ENCODE measurements at regions not wholly inside any gene's neighbourhood (a gene's known extent, or its start where the extent isn't known, plus 50 kb on each side); places are given as distances from the start of the nearest gene placed in this dataset.
"Not testable (repeated sequence)": the region's sequence is repeated elsewhere in the genome, so short reads cannot be mapped to it uniquely, and the experiment has no call there.

GRCh38 chr10:4635883-4636282 lies 190.1 kb upstream of the AKR1E2 start:
- no peak for DNase-seq (ENCODE audit: low spot score)

- DNase-seq (ENCODE audit: low spot score), result no peak
Observed at GRCh38 chr10:4635388-4635787, 190.6 kb upstream of the AKR1E2 start.

GRCh38 chr10:4633776-4634175 lies 192.2 kb upstream of the AKR1E2 start:
- DNase-seq (ENCODE audit: low spot score), result no peak

- no peak for DNase-seq (ENCODE audit: low spot score)
Observed at GRCh38 chr10:4633186-4633585, 192.8 kb upstream of the AKR1E2 start.

GRCh38 chr10:4632757-4633156 lies 193.2 kb upstream of the AKR1E2 start:
- no peak for DNase-seq (ENCODE audit: low spot score)

- DNase-seq (ENCODE audit: low spot score), result no peak
Observed at GRCh38 chr10:4626919-4627318, 199.1 kb upstream of the AKR1E2 start.

- peak; percentile 7 for DNase-seq (ENCODE audit: low spot score)
Observed at GRCh38 chr10:4623757-4624420, 202.1 kb upstream of the AKR1E2 start.

GRCh38 chr10:4623200-4623599 lies 202.8 kb upstream of the AKR1E2 start:
- DNase-seq (ENCODE audit: low spot score), result no peak

- DNase-seq (ENCODE audit: low spot score), result no peak
Observed at GRCh38 chr10:4622384-4622783, 203.6 kb upstream of the AKR1E2 start.

GRCh38 chr10:4617589-4617988 lies 208.4 kb upstream of the AKR1E2 start:
- no peak for DNase-seq (ENCODE audit: low spot score)

GRCh38 chr10:4615042-4615441 lies 211.0 kb upstream of the AKR1E2 start:
- DNase-seq (ENCODE audit: low spot score), result no peak

- DNase-seq (ENCODE audit: low spot score), result no peak
Observed at GRCh38 chr10:4609251-4609650, 216.8 kb upstream of the AKR1E2 start.

- no peak for DNase-seq (ENCODE audit: low spot score)
Observed at GRCh38 chr10:4607681-4608080, 218.3 kb upstream of the AKR1E2 start.

GRCh38 chr10:4606856-4607636 lies 219.0 kb upstream of the AKR1E2 start:
- no peak for DNase-seq (ENCODE audit: low spot score)

GRCh38 chr10:4602764-4603491 lies 223.1 kb upstream of the AKR1E2 start:
- DNase-seq (ENCODE audit: low spot score), result no peak

- no peak for DNase-seq (ENCODE audit: low spot score)
Observed at GRCh38 chr10:4599471-4599870, 226.5 kb upstream of the AKR1E2 start.

GRCh38 chr10:4597898-4598297 lies 228.1 kb upstream of the AKR1E2 start:
- not testable (repeated sequence) for DNase-seq (ENCODE audit: low spot score)

- DNase-seq (ENCODE audit: low spot score), result peak; percentile 10
Observed at GRCh38 chr10:4596951-4597350, 229.1 kb upstream of the AKR1E2 start.

GRCh38 chr10:4595719-4596319 lies 230.2 kb upstream of the AKR1E2 start:
- DNase-seq (ENCODE audit: low spot score), result no peak

GRCh38 chr10:4590807-4591206 lies 235.2 kb upstream of the AKR1E2 start:
- DNase-seq (ENCODE audit: low spot score), result no peak

GRCh38 chr10:4588824-4589223 lies 237.2 kb upstream of the AKR1E2 start:
- DNase-seq (ENCODE audit: low spot score), result no peak

GRCh38 chr10:4587466-4587865 lies 238.5 kb upstream of the AKR1E2 start:
- no peak for DNase-seq (ENCODE audit: low spot score)

GRCh38 chr10:4586776-4587175 lies 239.2 kb upstream of the AKR1E2 start:
- no peak for DNase-seq (ENCODE audit: low spot score)
